ENCODE measurements at regions not wholly inside any gene's neighbourhood (a gene's known extent, or its start where the extent isn't known, plus 50 kb on each side); places are given as distances from the start of the nearest gene placed in this dataset.

DNA sequence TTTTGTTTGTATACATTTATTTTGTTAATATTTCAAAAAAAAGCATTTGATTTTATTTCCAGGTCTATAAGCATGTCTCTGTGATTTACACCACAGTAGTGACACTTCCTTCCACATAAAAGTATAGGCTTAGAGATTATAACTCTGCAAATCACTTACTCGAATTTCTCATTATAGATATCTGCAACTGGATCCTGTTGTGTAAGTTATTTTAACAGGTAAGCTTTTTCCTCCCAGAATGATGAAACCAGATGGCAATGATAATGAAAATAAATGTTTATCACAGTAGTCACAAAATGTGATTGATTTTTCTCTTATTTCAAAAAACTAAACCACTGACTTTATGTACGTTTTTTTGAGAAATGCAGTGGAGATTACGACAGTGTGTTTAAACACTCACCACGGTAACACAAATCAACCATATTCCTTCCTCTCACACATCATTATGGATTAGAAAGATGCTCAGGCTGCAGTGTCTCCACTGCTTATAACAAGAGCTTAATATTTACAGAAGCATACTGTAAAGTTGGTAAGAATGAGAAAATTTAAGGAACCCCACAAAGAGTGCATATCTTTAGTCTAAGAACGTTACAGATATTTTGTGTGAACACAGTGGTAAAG, 194.6 kb downstream of the ATXN7L3B start:
- Mint-ChIP-seq H3K36me3 (ENCODE audit: low read depth) (no peaks in the 10 kb centered on the region), H3K4me3 (no peak overlapping the region), H3K4me1 (no peaks in the 10 kb centered on the region), H3K27ac (no peak overlapping the region), H3K27me3 (no peaks in the 10 kb centered on the region), H3K9me3 (no peaks in the 10 kb centered on the region)
- DNase-seq (no peak), ATAC-seq (ENCODE audit: low read depth) (no peak)
- ChIA-PET CTCF (no interaction called here), POLR2A (no interaction called here)
- intact Hi-C loops (cut with micrococcal nuclease): no loop called here
- TF ChIP-seq CTCF (IDR thresholded peaks at IDR 0.05): no peak

GRCh38 chr12:74732826-74733225, 195.2 kb downstream of the ATXN7L3B start:
- Mint-ChIP-seq H3K9me3 (no peaks in the 10 kb centered on the region), H3K4me3 (no peak overlapping the region), H3K36me3 (ENCODE audit: low read depth) (no peaks in the 10 kb centered on the region), H3K27me3 (no peaks in the 10 kb centered on the region), H3K4me1 (no peaks in the 10 kb centered on the region), H3K27ac (no peak overlapping the region)
- ChIA-PET CTCF (no interaction called here), POLR2A (no interaction called here)
- ATAC-seq (ENCODE audit: low read depth) (no peak), DNase-seq (no peak)
- no peak for TF ChIP-seq CTCF (IDR thresholded peaks at IDR 0.05)
- intact Hi-C loops (cut with micrococcal nuclease): no loop called here

DNA sequence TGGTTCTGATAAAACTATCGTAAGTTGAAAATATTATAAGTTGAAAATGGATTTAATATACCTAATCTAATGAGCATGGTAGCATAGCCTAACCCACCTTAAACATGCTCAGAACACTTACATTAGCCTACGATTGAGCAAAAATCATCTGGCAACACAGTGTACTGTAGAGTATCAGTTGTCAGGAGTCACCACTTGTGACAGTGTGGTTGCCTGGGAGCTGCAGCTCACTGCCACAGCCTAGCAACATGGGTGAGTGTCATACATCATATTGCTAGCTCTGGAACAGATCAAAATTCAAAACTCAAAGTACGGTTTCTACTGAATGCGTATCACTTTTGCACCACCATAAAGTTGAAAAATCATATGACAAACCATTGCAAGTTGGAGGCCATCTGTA, 203.5 kb downstream of the ATXN7L3B start:
- CTCF ChIA-PET: no interaction called here
- Mint-ChIP-seq H3K36me3 (ENCODE audit: low read depth) (no peaks in the 10 kb centered on the region), H3K4me1 (no peaks in the 10 kb centered on the region), H3K27me3 (no peaks in the 10 kb centered on the region), H3K9me3 (no peaks in the 10 kb centered on the region), H3K4me3 (no peak overlapping the region), H3K27ac (no peak overlapping the region)
- TF ChIP-seq CTCF (IDR thresholded peaks at IDR 0.05): no peak
- intact Hi-C loops (cut with micrococcal nuclease): no loop called here
- POLR2A ChIA-PET: no interaction called here
- ATAC-seq (ENCODE audit: low read depth) (no peak), DNase-seq (no peak)

DNA sequence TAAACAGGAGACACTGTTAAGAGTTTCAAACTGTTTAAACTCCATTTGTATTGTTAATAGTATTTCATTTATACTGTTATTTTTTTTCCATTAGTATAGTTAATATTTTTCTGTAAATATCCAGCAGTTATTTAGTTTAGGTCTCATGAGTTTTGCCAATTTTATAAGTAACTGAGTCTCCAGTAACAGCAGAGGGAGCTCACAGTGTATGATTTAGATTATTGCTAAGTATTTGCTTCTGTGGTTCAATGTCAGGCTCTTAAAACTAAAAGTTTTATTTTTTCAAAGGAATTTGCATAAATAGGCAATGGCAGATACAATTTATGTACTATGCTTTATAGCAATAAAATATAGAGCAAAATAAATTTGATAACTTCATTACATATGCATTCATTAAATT, 209.7 kb downstream of the ATXN7L3B start:
- intact Hi-C loops (cut with micrococcal nuclease): no loop called here
- ChIA-PET CTCF (no interaction called here), POLR2A (no interaction called here)
- Mint-ChIP-seq H3K27ac (no peak overlapping the region), H3K36me3 (ENCODE audit: low read depth) (no peaks in the 10 kb centered on the region), H3K4me3 (no peak overlapping the region), H3K4me1 (no peaks in the 10 kb centered on the region), H3K9me3 (no peaks in the 10 kb centered on the region), H3K27me3 (no peaks in the 10 kb centered on the region)
- TF ChIP-seq CTCF (IDR thresholded peaks at IDR 0.05): no peak
- no peak for ATAC-seq (ENCODE audit: low read depth)
- no peak for DNase-seq

GRCh38 chr12:74751441-74751840, 213.8 kb downstream of the ATXN7L3B start:
- no peak for TF ChIP-seq CTCF (IDR thresholded peaks at IDR 0.05)
- ChIA-PET POLR2A (no interaction called here), CTCF (no interaction called here)
- no peak for ATAC-seq (ENCODE audit: low read depth)
- H3K4me3 Mint-ChIP-seq: no peak overlapping the region
- no peaks in the 10 kb centered on the region for H3K27me3 Mint-ChIP-seq
- H3K9me3 Mint-ChIP-seq: no peaks in the 10 kb centered on the region
- intact Hi-C loops (cut with micrococcal nuclease): no loop called here
- no peak overlapping the region for H3K27ac Mint-ChIP-seq
- no peaks in the 10 kb centered on the region for H3K4me1 Mint-ChIP-seq
- H3K36me3 Mint-ChIP-seq (ENCODE audit: low read depth): no peaks in the 10 kb centered on the region
- DNase-seq: no peak

Measured in activated B cell treated with CpG ODN at 0.5 μM for 24 hours (primary cell).